ENCODE measurements at regions not wholly inside any gene's neighbourhood (a gene's known extent, or its start where the extent isn't known, plus 50 kb on each side); places are given as distances from the start of the nearest gene placed in this dataset.

GRCh38 chr13:104387510-104387909 is 1321.3 kb upstream of the SLC10A2 start:
- no peak overlapping the region for H3K4me3 ChIP-seq
- H3K4me1 ChIP-seq = no peaks in the 10 kb centered on the region
- no peaks in the 10 kb centered on the region for H3K9me3 ChIP-seq
- TF ChIP-seq, protein P1, sequence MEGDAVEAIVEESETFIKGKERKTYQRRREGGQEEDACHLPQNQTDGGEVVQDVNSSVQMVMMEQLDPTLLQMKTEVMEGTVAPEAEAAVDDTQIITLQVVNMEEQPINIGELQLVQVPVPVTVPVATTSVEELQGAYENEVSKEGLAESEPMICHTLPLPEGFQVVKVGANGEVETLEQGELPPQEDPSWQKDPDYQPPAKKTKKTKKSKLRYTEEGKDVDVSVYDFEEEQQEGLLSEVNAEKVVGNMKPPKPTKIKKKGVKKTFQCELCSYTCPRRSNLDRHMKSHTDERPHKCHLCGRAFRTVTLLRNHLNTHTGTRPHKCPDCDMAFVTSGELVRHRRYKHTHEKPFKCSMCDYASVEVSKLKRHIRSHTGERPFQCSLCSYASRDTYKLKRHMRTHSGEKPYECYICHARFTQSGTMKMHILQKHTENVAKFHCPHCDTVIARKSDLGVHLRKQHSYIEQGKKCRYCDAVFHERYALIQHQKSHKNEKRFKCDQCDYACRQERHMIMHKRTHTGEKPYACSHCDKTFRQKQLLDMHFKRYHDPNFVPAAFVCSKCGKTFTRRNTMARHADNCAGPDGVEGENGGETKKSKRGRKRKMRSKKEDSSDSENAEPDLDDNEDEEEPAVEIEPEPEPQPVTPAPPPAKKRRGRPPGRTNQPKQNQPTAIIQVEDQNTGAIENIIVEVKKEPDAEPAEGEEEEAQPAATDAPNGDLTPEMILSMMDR (IDR thresholded peaks at IDR 0.05) = no peak
- H3K27ac ChIP-seq = no peak overlapping the region
- no peak for DNase-seq
- no peak for ATAC-seq
- no peaks in the 10 kb centered on the region for H3K27me3 ChIP-seq (ENCODE audit: low read depth)
- no peaks in the 10 kb centered on the region for H3K36me3 ChIP-seq
- intact Hi-C loops (cut with DNase I) = no loop called here

DNA sequence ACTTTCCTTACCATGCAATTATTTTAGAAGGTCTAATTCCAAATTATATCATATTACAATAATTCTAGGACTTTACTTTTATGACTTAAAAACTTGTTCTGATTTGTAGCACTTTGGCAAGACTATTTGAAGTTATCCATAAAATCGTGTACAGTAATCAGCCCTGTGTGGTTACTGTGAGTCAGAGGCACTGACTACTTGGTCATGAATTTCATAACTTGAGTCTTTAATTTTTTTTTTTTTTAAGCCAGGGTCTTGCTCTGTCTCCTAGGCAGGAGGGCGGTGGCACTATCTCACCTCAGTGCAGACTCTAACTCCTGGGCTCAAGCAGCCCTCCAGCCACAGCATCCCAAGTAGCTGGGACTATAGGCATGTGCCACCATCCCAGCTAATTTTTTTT is 1319.2 kb upstream of the SLC10A2 start:
- Histone ChIP-seq H3K27ac (no peak overlapping the region), H3K4me1 (no peaks in the 10 kb centered on the region), H3K27me3 (ENCODE audit: low read depth) (no peaks in the 10 kb centered on the region), H3K36me3 (no peaks in the 10 kb centered on the region), H3K9me3 (no peaks in the 10 kb centered on the region), H3K4me3 (no peak overlapping the region)
- TF ChIP-seq, protein P1 (IDR thresholded peaks at IDR 0.05) = no peak
- DNase-seq (no peak), ATAC-seq (no peak)
- intact Hi-C loops (cut with DNase I) = no loop called here

GRCh38 chr13:104382951-104383350 is 1316.7 kb upstream of the SLC10A2 start:
- TF ChIP-seq, protein P1 (IDR thresholded peaks at IDR 0.05) = no peak
- Histone ChIP-seq H3K9me3 (no peaks in the 10 kb centered on the region), H3K27me3 (ENCODE audit: low read depth) (no peaks in the 10 kb centered on the region), H3K4me1 (no peaks in the 10 kb centered on the region), H3K4me3 (no peak overlapping the region), H3K27ac (no peak overlapping the region), H3K36me3 (no peaks in the 10 kb centered on the region)
- ATAC-seq (no peak), DNase-seq (no peak)
- intact Hi-C loops (cut with DNase I) = no loop called here

DNA sequence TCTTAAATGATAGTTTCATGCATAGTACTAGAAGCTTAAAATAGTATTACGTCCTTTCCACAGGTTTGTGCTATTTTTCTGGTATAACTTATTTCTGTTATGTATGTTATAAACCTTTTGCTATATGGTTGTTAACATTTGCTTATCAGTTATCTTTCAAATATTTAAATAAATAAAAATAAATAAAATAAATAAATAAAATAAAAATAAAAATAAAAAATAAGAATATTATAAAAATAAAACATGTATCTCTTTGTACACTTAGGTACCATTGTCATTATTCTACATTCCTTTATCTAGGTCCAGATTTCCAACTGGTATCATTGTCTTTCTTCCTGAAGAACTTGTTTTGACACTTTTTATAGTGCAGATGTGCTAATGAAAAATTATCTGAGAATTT is 1310.4 kb upstream of the SLC10A2 start:
- Histone ChIP-seq H3K9me3 (no peaks in the 10 kb centered on the region), H3K36me3 (no peaks in the 10 kb centered on the region), H3K27ac (no peak overlapping the region), H3K4me3 (no peak overlapping the region), H3K4me1 (no peaks in the 10 kb centered on the region), H3K27me3 (ENCODE audit: low read depth) (no peaks in the 10 kb centered on the region)
- TF ChIP-seq, protein P1 (IDR thresholded peaks at IDR 0.05) = no peak
- ATAC-seq (no peak), DNase-seq (no peak)
- intact Hi-C loops (cut with DNase I) = no loop called here

- no peaks in the 10 kb centered on the region for H3K9me3 ChIP-seq
- H3K27me3 ChIP-seq (ENCODE audit: low read depth) = no peaks in the 10 kb centered on the region
- DNase-seq = no peak
- H3K4me3 ChIP-seq = no peak overlapping the region
- no peaks in the 10 kb centered on the region for H3K36me3 ChIP-seq
- H3K27ac ChIP-seq = no peak overlapping the region
- TF ChIP-seq, protein P1 (IDR thresholded peaks at IDR 0.05) = no peak
- no peaks in the 10 kb centered on the region for H3K4me1 ChIP-seq
- intact Hi-C loops (cut with DNase I) = no loop called here
- no peak for ATAC-seq
Measured at GRCh38 chr13:104375614-104376013, 1309.4 kb upstream of the SLC10A2 start.

GRCh38 chr13:104372095-104372655 is 1306.0 kb upstream of the SLC10A2 start:
- DNase-seq (no peak), ATAC-seq (no peak)
- Histone ChIP-seq H3K9me3 (no peaks in the 10 kb centered on the region), H3K4me1 (no peaks in the 10 kb centered on the region), H3K27me3 (ENCODE audit: low read depth) (no peaks in the 10 kb centered on the region), H3K4me3 (no peak overlapping the region), H3K27ac (no peak overlapping the region), H3K36me3 (no peaks in the 10 kb centered on the region)
- intact Hi-C loops (cut with DNase I) = no loop called here
- TF ChIP-seq, protein P1 (IDR thresholded peaks at IDR 0.05) = no peak
